Hepatocyte (in vitro differentiated cells): ENCODE measurements at regions not wholly inside any gene's neighbourhood (a gene's known extent, or its start where the extent isn't known, plus 50 kb on each side); places are given as distances from the start of the nearest gene placed in this dataset.

Source experiments
- CTCF ChIP-seq: fragments of 200-600 bp; sonication (generic); IDR thresholded peaks from 2 replicates; pipeline ENCODE4 v1.5.1; 2016; ENCODE audit warnings: antibody characterized with exemption, mild to moderate bottlenecking; ENCODE audit not compliant: poor library complexity
- EZH2phosphoT487 ChIP-seq: fragments of 200-600 bp; sonication (generic); IDR thresholded peaks from one replicate; pipeline ENCODE4 v1.6.1; 2018; ENCODE audit warnings: antibody characterized with exemption, mild to moderate bottlenecking, low read depth, moderate library complexity; ENCODE audit not compliant: unreplicated experiment, severe bottlenecking

GRCh38 chr7:53607961-53608360, 572.5 kb downstream of the POM121L12 start:
- TF ChIP-seq EZH2phosphoT487 (no peak), CTCF (no peak)
